H1 (cell line): ENCODE measurements at regions not wholly inside any gene's neighbourhood (a gene's known extent, or its start where the extent isn't known, plus 50 kb on each side); places are given as distances from the start of the nearest gene placed in this dataset.

Source experiments
- CTCF ChIA-PET: fragments of 300-600 bp; sonication (Branson Sonifier 250); formaldehyde crosslinking; loops from one replicate; lab custom pipeline; 2021; ENCODE audit not compliant: partially characterized antibody; lab: Charles Lee
- POLR2A ChIA-PET: fragments of 300-600 bp; sonication (Branson Sonifier 250); formaldehyde crosslinking; loops from one replicate; lab custom pipeline; 2021; ENCODE audit warnings: inconsistent platforms; ENCODE audit not compliant: partially characterized antibody; lab: Charles Lee
- DNase-seq, 2 experiments: peaks; one replicate each; pipeline versions ENCODE4 v3.0.0 to v3.0.0-alpha.2; 2010 to 2022; ENCODE audit warnings: low spot score in 2 of 2, low read depth in 1 of 2, mixed read lengths in 1 of 2
- FAIRE-seq: peaks from 2 replicates; lab custom pipeline; 2011; peaks lifted over from hg19 to GRCh38; lab: Jason Lieb, UNC
- H2AFZ ChIP-seq: 2 replicates; pipeline ENCODE4 v1.8.1; 2012; ENCODE audit warnings: low read length, inconsistent platforms
- H2AK5ac ChIP-seq: 2 replicates; pipeline ENCODE4 v1.6.1; 2013; ENCODE audit warnings: low read depth, low read length
- H2BK120ac ChIP-seq: replicated peaks from 2 replicates; pipeline ENCODE3; 2013; ENCODE audit warnings: low read depth, low read length, inconsistent platforms
- H2BK12ac ChIP-seq: 2 replicates; pipeline ENCODE4 v1.6.1; 2013; ENCODE audit warnings: low read depth, low read length
- H2BK15ac ChIP-seq: 2 replicates; pipeline ENCODE4 v1.6.1; 2013; ENCODE audit warnings: low read length
- H2BK20ac ChIP-seq: 2 replicates; pipeline ENCODE4 v1.6.1; 2013; ENCODE audit warnings: low read length
- H2BK5ac ChIP-seq: 2 replicates; pipeline ENCODE4 v1.6.1; 2013; ENCODE audit warnings: low read depth, low read length
- H3K14ac ChIP-seq: 2 replicates; pipeline ENCODE4 v1.6.1; 2013; ENCODE audit warnings: inconsistent platforms; ENCODE audit not compliant: insufficient read length
- H3K18ac ChIP-seq: 2 replicates; pipeline ENCODE4 v1.6.1; 2013; ENCODE audit warnings: low read length; ENCODE audit errors: extremely low read depth
- H3K23ac ChIP-seq: 2 replicates; pipeline ENCODE4 v1.6.1; 2013; ENCODE audit warnings: inconsistent platforms; ENCODE audit not compliant: insufficient read length
- H3K23me2 ChIP-seq: 2 replicates; pipeline ENCODE4 v1.6.1; 2013; ENCODE audit warnings: low read depth, low read length
- H3K27ac ChIP-seq: 2 replicates; pipeline ENCODE4 v1.6.1; 2011; ENCODE audit warnings: low read depth, low read length, inconsistent platforms
- H3K27me3 ChIP-seq, 4 experiments: replicated peaks in 1 of 4; 1 replicate in 1 of 4; 2 replicates in 3 of 4; pipeline versions ENCODE4 v1.6.1 to v1.8.1; 2011 to 2013; ENCODE audit warnings: low read length in 3 of 4, mild to moderate bottlenecking in 3 of 4, inconsistent platforms in 2 of 4, mixed read lengths in 2 of 4, moderate library complexity in 1 of 4; ENCODE audit not compliant: control insufficient read depth in 3 of 4, insufficient read depth in 3 of 4; ENCODE audit errors: extremely low read depth in 1 of 4
- H3K36me3 ChIP-seq, 4 experiments: 2 replicates each; pipeline versions ENCODE4 v1.6.1 to v1.8.1; 2011 to 2013; ENCODE audit warnings: mild to moderate bottlenecking in 4 of 4, low read length in 3 of 4, moderate library complexity in 2 of 4, control low read depth in 1 of 4, inconsistent platforms in 1 of 4; ENCODE audit not compliant: insufficient read depth in 4 of 4, control insufficient read depth in 2 of 4
- H3K4ac ChIP-seq: replicated peaks from 2 replicates; pipeline ENCODE3; 2013; ENCODE audit warnings: low read length, low read depth, mixed read lengths, inconsistent platforms; ENCODE audit not compliant: insufficient read length
- H3K4me1 ChIP-seq, 4 experiments: replicated peaks in 1 of 4; 1 replicate in 1 of 4; 2 replicates in 3 of 4; pipeline versions ENCODE4 v1.6.1 to v1.8.1; 2011 to 2013; ENCODE audit warnings: low read length in 3 of 4, inconsistent platforms in 2 of 4, mixed read lengths in 1 of 4; ENCODE audit not compliant: insufficient read depth in 4 of 4, control insufficient read depth in 3 of 4
- H3K4me2 ChIP-seq, 2 experiments: 2 replicates each; pipeline versions ENCODE4 v1.6.1 to v1.8.1; 2011 to 2013; ENCODE audit warnings: low read depth in 2 of 2, low read length in 2 of 2, control low read depth in 1 of 2, inconsistent platforms in 1 of 2, mild to moderate bottlenecking in 1 of 2; ENCODE audit not compliant: insufficient read depth in 1 of 2
- H3K4me3 ChIP-seq, 4 experiments: fragments of 200-600, 300-600 bp in 1 of 4; sonication (generic), shearing (Covaris generic), sonication (Bioruptor Twin) in 1 of 4; 2 replicates each; pipeline versions ENCODE4 v1.5.1 to v1.8.1; 2011 to 2016; ENCODE audit warnings: low read length in 4 of 4, low read depth in 3 of 4, control low read depth in 2 of 4, inconsistent platforms in 2 of 4, mild to moderate bottlenecking in 2 of 4, mixed read lengths in 1 of 4, moderate library complexity in 1 of 4; ENCODE audit not compliant: insufficient read depth in 2 of 4; ENCODE audit errors: extremely low read depth in 1 of 4
- H3K56ac ChIP-seq: replicated peaks from 2 replicates; pipeline ENCODE3; 2013; ENCODE audit warnings: low read depth, mild to moderate bottlenecking, mixed read lengths, low read length, inconsistent platforms; ENCODE audit not compliant: insufficient read length
- H3K79me1 ChIP-seq: 2 replicates; pipeline ENCODE4 v1.6.1; 2013; ENCODE audit warnings: low read depth, low read length, control low read depth
- H3K79me2 ChIP-seq, 2 experiments: 2 replicates each; pipeline versions ENCODE4 v1.6.1 to v1.8.1; 2012 to 2013; ENCODE audit warnings: low read length in 2 of 2, mild to moderate bottlenecking in 2 of 2, inconsistent platforms in 1 of 2; ENCODE audit not compliant: insufficient read depth in 2 of 2, control insufficient read depth in 1 of 2
- H3K9ac ChIP-seq, 4 experiments: replicated peaks in 1 of 4; 1 replicate in 1 of 4; 2 replicates in 3 of 4; pipeline versions ENCODE4 v1.6.1 to v1.8.1; 2011 to 2013; ENCODE audit warnings: low read depth in 3 of 4, low read length in 3 of 4, control low read depth in 2 of 4, mild to moderate bottlenecking in 2 of 4, moderate library complexity in 2 of 4, inconsistent platforms in 1 of 4; ENCODE audit errors: extremely low read depth in 1 of 4
- H3K9me3 ChIP-seq, 2 experiments: 2 replicates each; pipeline versions ENCODE4 v1.6.1 to v1.8.1; 2012 to 2013; ENCODE audit warnings: mild to moderate bottlenecking in 2 of 2, moderate library complexity in 2 of 2, control low read depth in 1 of 2, inconsistent platforms in 1 of 2, low read depth in 1 of 2, low read length in 1 of 2, mixed read lengths in 1 of 2; ENCODE audit not compliant: insufficient read depth in 2 of 2
- H4K20me1 ChIP-seq, 2 experiments: replicated peaks in 1 of 2; 2 replicates each; pipeline versions ENCODE3 to v1.8.1; 2011 to 2013; ENCODE audit warnings: inconsistent platforms in 2 of 2, low read length in 2 of 2, mild to moderate bottlenecking in 1 of 2; ENCODE audit not compliant: insufficient read depth in 2 of 2, control insufficient read depth in 1 of 2
- H4K5ac ChIP-seq: 2 replicates; pipeline ENCODE4 v1.6.1; 2013; ENCODE audit warnings: low read length, low read depth, mixed read lengths, inconsistent platforms; ENCODE audit not compliant: insufficient read length
- H4K8ac ChIP-seq: 2 replicates; pipeline ENCODE4 v1.8.0; 2013; ENCODE audit warnings: mild to moderate bottlenecking, moderate library complexity, low read length, inconsistent platforms; ENCODE audit not compliant: insufficient read depth; ENCODE audit errors: extremely low read depth
- H4K91ac ChIP-seq: replicated peaks from 2 replicates; pipeline ENCODE3; 2013; ENCODE audit warnings: low read length, mixed read lengths, inconsistent platforms; ENCODE audit not compliant: insufficient read length
- CREB1 ChIP-seq: IDR thresholded peaks from 2 replicates; pipeline ENCODE4 v1.6.1; 2012; ENCODE audit warnings: inconsistent platforms
- CTBP2 ChIP-seq: IDR thresholded peaks from 2 replicates; pipeline ENCODE4 v1.7.0; 2011; ENCODE audit warnings: borderline replicate concordance, mild to moderate bottlenecking, moderate library complexity, mixed read lengths, low read length; ENCODE audit not compliant: insufficient read depth, insufficient read length
- HDAC6 ChIP-seq: IDR thresholded peaks from one replicate; pipeline ENCODE4 v1.7.1; 2012; ENCODE audit warnings: low read depth, mild to moderate bottlenecking, inconsistent platforms, low read length, moderate library complexity
- JUN ChIP-seq: IDR thresholded peaks from 2 replicates; pipeline ENCODE4 v1.6.1; 2011; ENCODE audit warnings: low read depth, mild to moderate bottlenecking, improper control_type of control experiment, low read length
- SP1 ChIP-seq: IDR thresholded peaks from 2 replicates; pipeline ENCODE4 v1.6.1; 2011; ENCODE audit warnings: low read depth, low read length
- SP4 ChIP-seq: IDR thresholded peaks from 2 replicates; pipeline ENCODE4 v1.6.1; 2012; ENCODE audit warnings: low read length, inconsistent platforms
- WGBS, 2 experiments: shearing (Covaris generic) in 1 of 2; methylation state at CpG; one replicate each; pipeline versions ENCODE4 v1.1.6 to v1.1.7; 2013 to 2015; ENCODE audit warnings: low lambda C conversion rate in 2 of 2, mixed read lengths in 2 of 2, inconsistent platforms in 1 of 2, low coverage in 1 of 2, missing lambda C conversion rate in 1 of 2; ENCODE audit not compliant: insufficient replicate concordance in 2 of 2, insufficient coverage in 1 of 2, insufficient read length in 1 of 2; ENCODE audit errors: extremely low coverage in 1 of 2, missing lambda C conversion rate in 1 of 2; 5-methylcytosine and 5-hydroxymethylcytosine counted together
- TF ChIP-seq, protein P1 (sequence below): IDR thresholded peaks from 2 replicates; pipeline ENCODE4 v1.6.1; 2012; ENCODE audit warnings: inconsistent platforms

DNA sequence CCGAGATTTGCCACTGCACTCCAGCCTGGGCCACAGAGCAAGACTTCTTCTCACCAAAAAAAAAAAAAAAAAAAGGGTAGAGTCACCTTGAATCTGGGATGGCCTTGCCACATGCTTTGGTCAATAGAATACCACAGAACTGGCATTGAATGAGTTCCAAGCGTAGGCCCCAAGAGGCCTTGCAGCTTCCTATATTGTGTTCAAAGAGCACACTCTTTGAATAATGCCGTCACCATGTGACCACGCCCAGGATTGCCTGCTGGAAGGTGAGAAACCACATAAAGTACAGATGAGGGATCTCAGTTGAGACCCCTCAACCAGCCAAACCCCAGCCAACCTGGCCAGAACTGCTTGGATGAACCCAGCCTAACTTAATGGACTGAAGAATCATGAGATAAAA is 239.2 kb upstream of the AMIGO2 start:
- 85% methylated on average over 4 of the region's 4 CpGs; no CpG with 5 or more reads in 1 of the 2 experiments for WGBS, 2 experiments
- Histone ChIP-seq H2BK120ac (no peak overlapping the region), H3K9me3 (no peaks in the 10 kb centered on the region), H3K4me2 (no peak overlapping the region), H3K27ac (no peak overlapping the region), H4K8ac (no peak overlapping the region), H3K9ac (no peak overlapping the region), H4K91ac (no peak overlapping the region), H2BK5ac (no peak overlapping the region), H2BK12ac (no peak overlapping the region), H2AFZ (no peak overlapping the region), H3K4me3 (no peak overlapping the region), H3K4ac (no peak overlapping the region), H3K23me2 (no peaks in the 10 kb centered on the region), H3K56ac (no peak overlapping the region), H3K4me1 (no peaks in the 10 kb centered on the region), H3K27me3 (no peaks in the 10 kb centered on the region), H4K5ac (no peak overlapping the region), H2BK20ac (no peak overlapping the region), H3K23ac (no peak overlapping the region), H2BK15ac (no peak overlapping the region), H3K79me2 (no peaks in the 10 kb centered on the region), H4K20me1 (no peaks in the 10 kb centered on the region)
- no peak for FAIRE-seq
- CTCF ChIA-PET: interaction anchor here (0.7 kb wide), 1 partner anchor 285 kb away, joined by 4 read pairs; no protein-coding TSS in a partner anchor
- TF ChIP-seq SP1 (no peak), SP4 (no peak), CTBP2 (no peak), CREB1 (no peak), HDAC6 (no peak), JUN (no peak)
- TF ChIP-seq, protein P1, sequence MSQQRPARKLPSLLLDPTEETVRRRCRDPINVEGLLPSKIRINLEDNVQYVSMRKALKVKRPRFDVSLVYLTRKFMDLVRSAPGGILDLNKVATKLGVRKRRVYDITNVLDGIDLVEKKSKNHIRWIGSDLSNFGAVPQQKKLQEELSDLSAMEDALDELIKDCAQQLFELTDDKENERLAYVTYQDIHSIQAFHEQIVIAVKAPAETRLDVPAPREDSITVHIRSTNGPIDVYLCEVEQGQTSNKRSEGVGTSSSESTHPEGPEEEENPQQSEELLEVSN: no peak
- TF ChIP-seq, all 59 proteins: peak for 0
- POLR2A ChIA-PET: no interaction called here
- Histone ChIP-seq H3K14ac (no peak overlapping the region), H3K18ac (no peak overlapping the region), H2AK5ac (no peak overlapping the region), H3K79me1 (no peaks in the 10 kb centered on the region), H3K36me3 (no peaks in the 10 kb centered on the region)
- DNase-seq: no peak
